Astrocyte of the cerebellum (primary cell): ENCODE measurements at regions not wholly inside any gene's neighbourhood (a gene's known extent, or its start where the extent isn't known, plus 50 kb on each side); places are given as distances from the start of the nearest gene placed in this dataset.

ENCODE experiments used
- DNase-seq: peaks from one replicate; pipeline ENCODE4 v3.0.0-alpha.2; 2011; ENCODE audit warnings: low read depth
- H3K4me3 ChIP-seq: 2 replicates; pipeline ENCODE4 v1.5.1; 2011; ENCODE audit warnings: mild to moderate bottlenecking, low read depth, low read length, moderate library complexity
- in situ Hi-C: cut with HindIII; loops from 2 replicates; pipeline ENCODE4 v1.10.0; 2017; ENCODE audit warnings: low sequenced_read_pairs
- TF ChIP-seq, protein P1 (sequence below): IDR thresholded peaks from 2 replicates; pipeline ENCODE4 v1.5.1; 2012; ENCODE audit warnings: low read length, low read depth, moderate library complexity, mild to moderate bottlenecking; ENCODE audit errors: missing control alignments

DNA sequence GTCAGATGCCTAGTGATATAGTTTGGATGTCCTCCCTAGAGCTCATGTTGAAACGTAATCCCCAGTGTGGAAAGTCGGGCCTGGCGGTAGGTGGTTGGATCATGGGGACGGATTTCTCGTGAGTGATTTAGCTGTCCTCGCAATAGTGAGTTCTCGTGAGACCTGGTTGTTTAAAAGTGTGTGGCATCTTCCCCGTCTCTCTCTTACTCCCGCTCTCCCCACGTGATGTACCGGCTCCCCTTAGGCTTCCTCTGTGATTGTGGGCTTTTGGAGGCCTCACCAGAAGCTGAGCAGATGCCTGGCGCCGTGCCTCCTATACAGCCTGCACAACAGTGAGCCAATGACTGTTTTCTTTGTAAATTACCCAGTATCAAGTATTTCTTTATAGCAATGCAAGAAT, 264.5 kb downstream of the TTLL7 start:
- no peak for DNase-seq
- TF ChIP-seq, protein P1, sequence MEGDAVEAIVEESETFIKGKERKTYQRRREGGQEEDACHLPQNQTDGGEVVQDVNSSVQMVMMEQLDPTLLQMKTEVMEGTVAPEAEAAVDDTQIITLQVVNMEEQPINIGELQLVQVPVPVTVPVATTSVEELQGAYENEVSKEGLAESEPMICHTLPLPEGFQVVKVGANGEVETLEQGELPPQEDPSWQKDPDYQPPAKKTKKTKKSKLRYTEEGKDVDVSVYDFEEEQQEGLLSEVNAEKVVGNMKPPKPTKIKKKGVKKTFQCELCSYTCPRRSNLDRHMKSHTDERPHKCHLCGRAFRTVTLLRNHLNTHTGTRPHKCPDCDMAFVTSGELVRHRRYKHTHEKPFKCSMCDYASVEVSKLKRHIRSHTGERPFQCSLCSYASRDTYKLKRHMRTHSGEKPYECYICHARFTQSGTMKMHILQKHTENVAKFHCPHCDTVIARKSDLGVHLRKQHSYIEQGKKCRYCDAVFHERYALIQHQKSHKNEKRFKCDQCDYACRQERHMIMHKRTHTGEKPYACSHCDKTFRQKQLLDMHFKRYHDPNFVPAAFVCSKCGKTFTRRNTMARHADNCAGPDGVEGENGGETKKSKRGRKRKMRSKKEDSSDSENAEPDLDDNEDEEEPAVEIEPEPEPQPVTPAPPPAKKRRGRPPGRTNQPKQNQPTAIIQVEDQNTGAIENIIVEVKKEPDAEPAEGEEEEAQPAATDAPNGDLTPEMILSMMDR: no peak
- in situ Hi-C loops: no loop called here

DNA sequence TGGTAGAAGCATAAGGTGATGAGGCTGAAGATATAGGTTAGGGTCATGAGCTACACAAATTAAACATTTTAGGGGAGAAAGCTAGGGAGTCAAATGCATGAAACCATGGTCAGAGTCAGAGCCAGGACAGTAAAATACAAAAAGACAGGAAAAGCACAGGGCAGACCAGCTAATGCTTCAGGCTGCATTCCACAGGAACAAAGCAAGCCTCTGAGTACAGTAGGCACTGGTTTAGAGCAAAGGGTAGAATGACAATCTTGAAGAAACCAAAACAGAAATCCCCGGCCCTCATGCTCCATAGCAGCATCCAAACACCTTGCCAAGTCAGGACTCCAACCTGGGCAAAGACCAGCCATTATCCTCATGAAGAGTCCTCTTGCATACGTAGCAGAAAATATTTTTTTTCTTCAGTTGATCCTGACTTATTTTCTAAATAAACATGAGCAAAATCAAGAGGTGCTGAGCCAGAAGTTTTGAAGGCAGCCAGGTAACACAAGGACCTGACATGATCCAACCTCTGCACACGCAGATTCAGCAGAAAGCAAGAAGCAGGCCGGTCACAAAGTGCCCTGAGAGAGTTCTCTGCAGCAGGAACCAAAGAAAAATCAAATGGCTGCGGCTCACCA, 273.1 kb downstream of the TTLL7 start:
- TF ChIP-seq, protein P1: no peak

More for the DNA sequence above, 264.5 kb downstream of the TTLL7 start:
- no peak overlapping the region for H3K4me3 ChIP-seq

DNA sequence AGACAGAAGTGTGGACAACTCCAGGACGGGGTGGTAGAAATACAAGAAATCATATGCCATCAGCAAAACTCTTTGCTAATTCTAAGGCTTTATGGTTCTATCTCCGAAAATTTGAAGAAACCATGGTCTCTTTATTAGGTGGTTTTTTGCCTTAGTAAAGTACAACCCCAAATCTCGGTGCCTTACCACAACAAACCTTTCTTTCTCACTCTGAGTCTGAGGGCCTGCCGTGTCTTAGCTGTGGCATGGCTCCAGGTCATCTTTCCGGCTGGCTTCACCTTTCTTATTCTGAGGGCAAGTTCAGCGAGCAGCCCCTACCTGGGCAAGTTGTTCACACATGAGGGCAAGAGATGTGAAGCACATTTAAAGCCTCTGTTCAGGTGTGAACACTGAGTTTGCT, 280.6 kb downstream of the TTLL7 start:
- H3K4me3 ChIP-seq: no peak overlapping the region
- no peak for DNase-seq
- in situ Hi-C loops: no loop called here
- TF ChIP-seq, protein P1: no peak

More for the DNA sequence above, 273.1 kb downstream of the TTLL7 start:
- no peak overlapping the region for H3K4me3 ChIP-seq
- no peak for DNase-seq
- in situ Hi-C loops: no loop called here

DNA sequence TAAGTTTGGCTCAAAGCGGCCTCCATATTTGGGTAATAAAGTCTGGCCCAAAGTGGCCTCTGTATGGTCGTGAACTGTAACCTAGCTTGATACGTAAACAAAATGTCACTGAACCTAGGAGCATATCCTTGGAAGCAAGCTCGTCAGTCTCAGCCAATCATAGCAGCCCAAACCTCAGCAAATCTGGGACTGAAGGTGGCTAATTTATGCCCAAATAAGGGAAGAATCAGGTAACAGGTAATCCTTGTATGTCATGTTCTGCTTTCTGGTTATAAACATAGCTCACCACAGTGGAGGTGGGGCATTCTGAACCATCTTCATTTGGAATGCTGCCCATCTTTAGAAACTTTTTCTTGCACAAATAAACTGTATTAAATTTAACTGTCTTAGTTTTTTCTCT, 281.1 kb downstream of the TTLL7 start:
- TF ChIP-seq, protein P1: no peak
- in situ Hi-C loops: no loop called here
- no peak overlapping the region for H3K4me3 ChIP-seq
- DNase-seq: no peak

DNA sequence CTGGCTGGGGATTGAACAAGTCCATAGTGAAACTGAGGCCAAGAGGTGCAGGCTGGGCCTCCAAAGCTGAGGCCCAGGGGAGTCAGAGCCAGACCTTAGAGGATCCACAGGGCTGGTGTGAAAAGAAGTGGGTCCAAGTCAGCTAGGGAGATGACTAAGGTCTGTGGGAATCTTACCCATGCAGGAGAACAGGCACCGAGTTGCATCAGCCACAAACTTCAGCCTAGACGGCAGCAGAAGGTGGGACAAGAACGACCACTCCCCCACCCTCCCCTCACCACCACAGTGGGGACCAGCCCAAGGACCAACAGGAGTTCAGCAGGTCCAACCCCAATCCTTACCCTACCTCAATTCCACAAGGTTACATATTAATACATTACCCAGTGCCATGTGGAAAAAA, 282.3 kb downstream of the TTLL7 start:
- TF ChIP-seq, protein P1: no peak
- no peak overlapping the region for H3K4me3 ChIP-seq
- in situ Hi-C loops: no loop called here

DNA sequence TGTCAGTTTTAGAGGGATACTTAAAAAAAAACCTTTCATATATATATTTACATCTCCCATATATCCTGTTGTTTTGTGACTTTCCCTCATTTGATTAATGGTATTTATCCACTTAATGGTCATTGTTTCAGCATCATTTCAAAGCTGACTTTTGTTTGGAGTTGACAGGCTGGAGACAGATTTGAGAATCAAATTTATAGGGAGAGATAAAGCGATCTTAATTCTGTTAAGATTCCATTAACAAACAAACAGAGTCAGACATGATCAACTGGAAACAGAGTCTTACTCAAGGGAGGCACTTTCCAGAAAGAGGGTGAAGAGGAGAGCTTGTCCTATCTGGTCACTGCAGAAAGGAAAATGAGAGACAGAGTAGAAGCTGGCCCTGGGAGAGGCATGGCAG, 283.4 kb downstream of the TTLL7 start:
- in situ Hi-C loops: no loop called here
- TF ChIP-seq, protein P1: no peak
- no peak overlapping the region for H3K4me3 ChIP-seq
- no peak for DNase-seq

More for the DNA sequence above, 282.3 kb downstream of the TTLL7 start:
- no peak for DNase-seq
